ENCODE measurements at regions not wholly inside any gene's neighbourhood (a gene's known extent, or its start where the extent isn't known, plus 50 kb on each side); places are given as distances from the start of the nearest gene placed in this dataset.
"Not testable (repeated sequence)": the region's sequence is repeated elsewhere in the genome, so short reads cannot be mapped to it uniquely, and the experiment has no call there.

DNA sequence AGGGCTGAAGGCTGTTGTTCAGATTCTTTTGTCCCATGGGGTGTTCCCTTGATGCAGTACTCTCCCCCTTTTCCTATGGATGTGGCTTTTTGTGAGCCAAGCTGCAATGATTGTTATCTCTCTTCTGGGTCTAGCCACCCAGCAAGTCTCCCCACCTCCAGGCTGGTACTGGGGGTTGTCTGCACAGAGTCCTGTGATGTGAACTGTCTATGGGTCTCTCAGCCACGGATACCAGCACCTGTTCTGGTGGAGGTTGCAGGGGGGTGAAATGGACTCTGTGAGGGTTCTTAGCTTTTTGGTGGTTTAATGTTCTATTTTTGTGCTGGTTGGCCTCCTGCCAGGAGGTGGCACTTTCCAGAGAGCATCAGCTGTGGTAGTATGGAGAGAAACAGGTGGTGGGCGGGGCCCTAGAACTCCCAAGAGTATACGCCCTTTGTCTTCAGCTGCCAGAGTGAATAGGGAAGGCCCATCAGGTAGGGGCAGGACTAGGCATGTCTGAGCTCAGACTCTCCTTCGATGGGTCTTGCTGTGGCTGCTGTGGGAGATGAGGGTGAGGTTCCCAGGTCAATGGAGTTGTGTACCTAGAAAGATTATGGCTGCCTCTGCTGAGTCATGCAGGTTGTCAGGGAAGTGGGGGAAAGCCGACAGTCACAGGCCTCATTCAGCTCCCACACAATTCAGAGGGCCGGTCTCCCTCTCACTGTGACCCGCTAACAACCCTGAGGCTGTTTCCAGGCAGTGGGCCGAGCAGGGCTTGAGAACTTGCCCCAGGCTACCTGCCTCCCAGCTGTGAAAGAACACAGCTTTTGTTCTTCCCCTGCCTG is 87.4 kb downstream of the DLEU7 start:
- not testable (repeated sequence) for H3K4me3 Mint-ChIP-seq, H3K27me3 Mint-ChIP-seq
- H3K36me3 Mint-ChIP-seq = peaks cover 27% of the 10 kb centered on the region
- ATAC-seq = peak; percentile 86
- peaks cover 16% of the 10 kb centered on the region for H3K9me3 Mint-ChIP-seq
- H3K4me1 Mint-ChIP-seq = peaks cover 55% of the 10 kb centered on the region
- peak overlapping the region; percentile 89 for H3K27ac Mint-ChIP-seq

DNA sequence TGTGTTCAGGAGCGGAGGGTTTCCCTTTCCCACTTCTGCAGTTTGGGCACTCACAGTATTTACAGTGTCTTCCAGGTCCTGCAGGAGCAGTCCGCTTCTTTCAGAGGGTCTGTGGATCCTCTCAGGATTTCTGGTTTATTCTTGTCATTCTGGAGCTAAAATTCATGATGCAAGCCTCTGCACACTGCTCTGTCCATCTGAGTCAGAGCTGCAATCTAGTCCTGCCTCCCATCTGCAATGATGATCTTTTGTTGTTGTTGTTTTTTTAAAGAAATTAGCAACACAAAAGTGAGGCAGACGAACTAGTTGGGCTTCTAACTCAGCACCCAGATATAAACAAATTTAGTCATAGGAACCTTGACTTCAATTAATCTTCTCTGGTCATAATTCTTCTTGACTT is 86.5 kb downstream of the DLEU7 start:
- peaks cover 27% of the 10 kb centered on the region for H3K36me3 Mint-ChIP-seq
- no peak for ATAC-seq
- no peaks in the 10 kb centered on the region for H3K27me3 Mint-ChIP-seq
- no peak overlapping the region for H3K4me3 Mint-ChIP-seq
- peaks cover 46% of the 10 kb centered on the region for H3K4me1 Mint-ChIP-seq
- peaks cover 16% of the 10 kb centered on the region for H3K9me3 Mint-ChIP-seq
- H3K27ac Mint-ChIP-seq = peak overlapping the region; percentile 89

DNA sequence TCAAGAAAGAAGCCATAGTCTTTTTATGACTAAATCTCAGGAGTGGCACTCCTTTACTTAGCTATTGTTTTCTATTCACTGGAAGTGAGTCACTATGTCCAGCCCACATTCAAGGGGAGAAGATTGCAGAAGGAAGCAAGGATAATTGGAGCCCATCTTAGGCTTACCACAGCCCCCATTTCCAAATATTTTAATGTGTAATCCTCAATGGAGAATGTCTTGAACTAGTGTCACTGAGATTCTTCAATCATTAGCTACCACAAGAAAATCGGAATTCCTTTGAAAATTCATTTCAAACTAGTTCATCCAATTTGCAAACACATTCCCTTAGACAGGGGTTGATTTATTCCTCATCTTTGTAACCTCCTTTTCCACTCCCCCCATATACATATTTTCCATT is 84.7 kb downstream of the DLEU7 start:
- H3K27ac Mint-ChIP-seq = peak overlapping the region; percentile 61
- H3K36me3 Mint-ChIP-seq = peaks cover 27% of the 10 kb centered on the region
- H3K4me1 Mint-ChIP-seq = peaks cover 52% of the 10 kb centered on the region
- ATAC-seq = no peak
- H3K4me3 Mint-ChIP-seq = no peak overlapping the region
- H3K27me3 Mint-ChIP-seq = no peaks in the 10 kb centered on the region
- H3K9me3 Mint-ChIP-seq = peaks cover 16% of the 10 kb centered on the region

DNA sequence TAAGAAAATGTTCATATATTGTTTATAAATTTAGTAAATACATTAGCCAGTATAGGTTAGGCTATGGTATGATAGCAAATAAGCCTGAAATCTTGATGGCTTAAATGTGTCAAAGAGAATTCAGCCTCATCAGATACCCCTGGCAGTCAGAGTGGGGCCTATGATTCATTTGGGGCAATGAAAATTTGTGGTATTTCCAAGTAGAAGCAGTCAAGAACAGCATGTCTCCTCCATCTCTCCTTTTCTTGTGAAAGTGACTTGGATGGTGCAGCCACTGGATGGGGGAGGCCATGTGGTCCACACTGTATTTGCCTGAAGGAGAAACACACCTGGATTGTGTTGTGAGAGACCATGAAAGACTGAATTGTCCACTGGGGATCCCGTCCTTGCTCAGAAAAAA is 82.7 kb downstream of the DLEU7 start:
- H3K9me3 Mint-ChIP-seq = peaks cover 4% of the 10 kb centered on the region
- H3K27ac Mint-ChIP-seq = no peak overlapping the region
- no peaks in the 10 kb centered on the region for H3K27me3 Mint-ChIP-seq
- H3K4me1 Mint-ChIP-seq = peaks cover 45% of the 10 kb centered on the region
- ATAC-seq = no peak
- H3K36me3 Mint-ChIP-seq = peaks cover 16% of the 10 kb centered on the region
- no peak overlapping the region for H3K4me3 Mint-ChIP-seq

GRCh38 chr13:50761406-50761805 is 82.1 kb downstream of the DLEU7 start:
- H3K27me3 Mint-ChIP-seq = no peaks in the 10 kb centered on the region
- no peak overlapping the region for H3K27ac Mint-ChIP-seq
- peaks cover 11% of the 10 kb centered on the region for H3K36me3 Mint-ChIP-seq

DNA sequence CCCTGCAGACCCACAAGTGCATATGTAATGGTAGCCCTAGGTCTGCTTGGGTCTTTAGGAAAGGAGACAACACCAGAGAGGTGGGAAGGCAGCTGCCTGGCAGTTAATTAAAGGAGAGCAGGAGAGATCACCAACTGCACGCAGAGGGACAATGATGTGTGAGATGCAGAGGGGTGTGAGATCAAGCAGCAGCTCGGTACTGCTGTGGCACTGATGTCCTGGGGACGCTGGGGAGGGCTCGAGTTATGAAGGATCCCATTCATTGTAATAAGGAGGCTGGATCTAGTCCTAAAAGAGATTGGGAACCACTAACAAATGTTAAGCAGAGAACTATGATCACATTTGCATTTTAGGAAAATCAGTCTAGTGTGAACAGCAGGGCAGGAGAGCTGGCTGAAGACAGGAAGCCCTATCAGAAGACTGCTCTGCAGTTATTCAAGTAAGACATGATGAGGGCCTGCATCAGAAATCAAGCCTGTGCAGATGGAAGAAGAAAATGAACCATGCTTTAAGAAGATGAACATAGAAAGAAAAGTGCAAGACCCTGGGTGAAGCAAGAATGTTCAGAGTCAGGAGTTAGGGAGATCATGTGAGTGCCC is 80.4 kb downstream of the DLEU7 start:
- H3K4me3 Mint-ChIP-seq = peak overlapping the region; percentile 2
- peak; percentile 76 for ATAC-seq
- H3K27ac Mint-ChIP-seq = peak overlapping the region; percentile 77
- peaks cover 36% of the 10 kb centered on the region for H3K4me1 Mint-ChIP-seq
- no peaks in the 10 kb centered on the region for H3K27me3 Mint-ChIP-seq
- peaks cover 6% of the 10 kb centered on the region for H3K36me3 Mint-ChIP-seq
- peaks cover 2% of the 10 kb centered on the region for H3K9me3 Mint-ChIP-seq

More at GRCh38 chr13:50761406-50761805, 82.1 kb downstream of the DLEU7 start:
- ATAC-seq = no peak
- Mint-ChIP-seq H3K4me1 (peaks cover 42% of the 10 kb centered on the region), H3K4me3 (no peak overlapping the region), H3K9me3 (peaks cover 2% of the 10 kb centered on the region)

DNA sequence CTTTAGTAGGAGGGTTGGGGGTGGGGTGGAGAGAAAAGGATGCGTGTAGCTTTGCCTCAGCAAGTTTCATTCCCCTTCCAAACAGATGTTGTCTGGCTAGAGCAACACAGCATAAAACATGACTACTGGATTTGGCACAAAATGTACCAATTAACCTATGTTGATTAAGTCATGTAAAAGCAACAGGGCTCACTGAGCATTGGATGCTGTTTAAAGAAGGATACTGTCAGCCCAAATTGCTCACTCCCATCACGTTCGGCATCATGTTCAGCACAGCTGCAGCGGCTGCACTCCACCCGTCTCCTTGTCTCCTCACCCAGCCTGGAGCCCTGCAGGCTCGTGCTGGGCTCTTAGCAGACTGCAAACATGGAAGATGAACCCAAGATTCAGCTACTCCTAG is 77.5 kb downstream of the DLEU7 start:
- Mint-ChIP-seq H3K4me3 (no peak overlapping the region), H3K36me3 (peaks cover 9% of the 10 kb centered on the region), H3K4me1 (peaks cover 31% of the 10 kb centered on the region), H3K9me3 (peaks cover 2% of the 10 kb centered on the region), H3K27ac (peak overlapping the region; percentile 61), H3K27me3 (no peaks in the 10 kb centered on the region)
- ATAC-seq = no peak

GRCh38 chr13:50766695-50767094 is 76.8 kb downstream of the DLEU7 start:
- Mint-ChIP-seq H3K9me3 (peaks cover 2% of the 10 kb centered on the region), H3K4me3 (no peak overlapping the region), H3K4me1 (peaks cover 31% of the 10 kb centered on the region), H3K36me3 (peaks cover 12% of the 10 kb centered on the region), H3K27me3 (no peaks in the 10 kb centered on the region), H3K27ac (no peak overlapping the region)
- ATAC-seq = no peak

DNA sequence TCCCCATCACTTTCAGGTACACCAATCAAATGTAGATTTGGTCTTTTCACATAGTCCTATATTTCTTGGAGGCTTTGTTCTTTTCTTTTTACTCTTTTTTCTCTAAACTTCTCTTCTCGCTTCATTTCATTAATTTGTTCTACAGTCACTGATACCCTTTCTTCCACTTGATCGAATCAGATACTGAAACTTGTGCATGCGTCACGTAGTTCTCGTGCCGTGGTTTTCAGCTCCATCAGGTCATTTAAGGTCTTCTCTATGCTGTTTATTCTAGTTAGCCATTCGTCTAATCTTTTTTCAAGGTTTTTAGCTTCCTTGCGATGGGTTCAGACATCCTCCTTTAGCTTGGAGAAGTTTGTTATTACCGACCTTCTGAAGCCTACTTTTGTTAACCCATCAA is 70.6 kb downstream of the DLEU7 start:
- H3K27me3 Mint-ChIP-seq, H3K9me3 Mint-ChIP-seq, ATAC-seq: not testable (repeated sequence)
- Mint-ChIP-seq H3K27ac (peak overlapping the region; percentile 82), H3K4me3 (peak overlapping the region; percentile 16), H3K4me1 (peaks cover 14% of the 10 kb centered on the region), H3K36me3 (peaks cover 28% of the 10 kb centered on the region)
